NCI-H187 (cell line): ENCODE measurements at regions not wholly inside any gene's neighbourhood (a gene's known extent, or its start where the extent isn't known, plus 50 kb on each side); places are given as distances from the start of the nearest gene placed in this dataset.
"Not testable (repeated sequence)": the region's sequence is repeated elsewhere in the genome, so short reads cannot be mapped to it uniquely, and the experiment has no call there.

Experiments
- DNase-seq, 2 experiments: peaks; one replicate each; lab custom pipeline; 2025; lab: John Stamatoyannopoulos, UW

GRCh38 chr14:48398675-48399282 lies 723.4 kb upstream of the MDGA2 start:
- DNase-seq: peak in 1 of 2 experiments; percentile 8

- no peak for DNase-seq
Measured at GRCh38 chr14:48391661-48392060, 716.3 kb upstream of the MDGA2 start.

GRCh38 chr14:48390346-48390745 lies 714.9 kb upstream of the MDGA2 start:
- no peak for DNase-seq

- no peak for DNase-seq
Measured at GRCh38 chr14:48384821-48385220, 709.4 kb upstream of the MDGA2 start.

- no peak for DNase-seq
Measured at GRCh38 chr14:48382961-48383360, 707.6 kb upstream of the MDGA2 start.

GRCh38 chr14:48378541-48378940 lies 703.1 kb upstream of the MDGA2 start:
- no peak for DNase-seq

- DNase-seq: no peak
Measured at GRCh38 chr14:48373981-48374380, 698.6 kb upstream of the MDGA2 start.

- DNase-seq: no peak
Measured at GRCh38 chr14:48350971-48351370, 675.6 kb upstream of the MDGA2 start.

- no peak for DNase-seq
Measured at GRCh38 chr14:48349689-48350088, 674.3 kb upstream of the MDGA2 start.

- DNase-seq: no peak
Measured at GRCh38 chr14:48341069-48341468, 665.7 kb upstream of the MDGA2 start.

GRCh38 chr14:48333221-48333920 lies 658.0 kb upstream of the MDGA2 start:
- DNase-seq: no peak

GRCh38 chr14:48331421-48331820 lies 656.0 kb upstream of the MDGA2 start:
- no peak for DNase-seq

- DNase-seq: no peak
Measured at GRCh38 chr14:48325486-48325885, 650.1 kb upstream of the MDGA2 start.

GRCh38 chr14:48323665-48324064 lies 648.3 kb upstream of the MDGA2 start:
- DNase-seq: no peak

- no peak for DNase-seq
Measured at GRCh38 chr14:48319823-48320222, 644.4 kb upstream of the MDGA2 start.

- DNase-seq: no peak
Measured at GRCh38 chr14:48304729-48305128, 629.3 kb upstream of the MDGA2 start.

- no peak for DNase-seq
Measured at GRCh38 chr14:48289701-48290100, 614.3 kb upstream of the MDGA2 start.

- DNase-seq: not testable (repeated sequence)
Measured at GRCh38 chr14:48285217-48285616, 609.8 kb upstream of the MDGA2 start.

GRCh38 chr14:48275301-48275700 lies 599.9 kb upstream of the MDGA2 start:
- no peak for DNase-seq

- DNase-seq: no peak
Measured at GRCh38 chr14:48274826-48275225, 599.4 kb upstream of the MDGA2 start.

- DNase-seq: not testable (repeated sequence)
Measured at GRCh38 chr14:48267926-48268325, 592.5 kb upstream of the MDGA2 start.

GRCh38 chr14:48266201-48266600 lies 590.8 kb upstream of the MDGA2 start:
- not testable (repeated sequence) for DNase-seq

- no peak for DNase-seq
Measured at GRCh38 chr14:48261436-48261835, 586.0 kb upstream of the MDGA2 start.
